Stomach (tissue), 4 donors: ENCODE measurements at regions not wholly inside any gene's neighbourhood (a gene's known extent, or its start where the extent isn't known, plus 50 kb on each side); places are given as distances from the start of the nearest gene placed in this dataset.

Experiments
- POLR2A ChIP-seq, 4 donors: fragments of 450-650 bp; IDR thresholded peaks; one replicate each; pipeline ENCODE4 v1.6.1; 2016; ENCODE audit warnings: antibody characterized with exemption in 4 of 4, control low read depth in 2 of 4, mild to moderate bottlenecking in 1 of 4, moderate library complexity in 1 of 4
- TF ChIP-seq, protein P1 (sequence below), 7 experiments: fragments of 450-650 bp in 4 of 7; fragments of 200-600 bp in 3 of 7; sonication (generic) in 3 of 7; IDR thresholded peaks; one replicate each; pipeline ENCODE4 v1.5.1; 2016 to 2019; ENCODE audit warnings: antibody characterized with exemption in 7 of 7, control low read depth in 2 of 7, mild to moderate bottlenecking in 1 of 7

GRCh38 chr11:98798333-98798732 is 222.4 kb upstream of the CNTN5 start:
- no peak for TF ChIP-seq POLR2A (IDR thresholded peaks at IDR 0.05)
- TF ChIP-seq, protein P1, sequence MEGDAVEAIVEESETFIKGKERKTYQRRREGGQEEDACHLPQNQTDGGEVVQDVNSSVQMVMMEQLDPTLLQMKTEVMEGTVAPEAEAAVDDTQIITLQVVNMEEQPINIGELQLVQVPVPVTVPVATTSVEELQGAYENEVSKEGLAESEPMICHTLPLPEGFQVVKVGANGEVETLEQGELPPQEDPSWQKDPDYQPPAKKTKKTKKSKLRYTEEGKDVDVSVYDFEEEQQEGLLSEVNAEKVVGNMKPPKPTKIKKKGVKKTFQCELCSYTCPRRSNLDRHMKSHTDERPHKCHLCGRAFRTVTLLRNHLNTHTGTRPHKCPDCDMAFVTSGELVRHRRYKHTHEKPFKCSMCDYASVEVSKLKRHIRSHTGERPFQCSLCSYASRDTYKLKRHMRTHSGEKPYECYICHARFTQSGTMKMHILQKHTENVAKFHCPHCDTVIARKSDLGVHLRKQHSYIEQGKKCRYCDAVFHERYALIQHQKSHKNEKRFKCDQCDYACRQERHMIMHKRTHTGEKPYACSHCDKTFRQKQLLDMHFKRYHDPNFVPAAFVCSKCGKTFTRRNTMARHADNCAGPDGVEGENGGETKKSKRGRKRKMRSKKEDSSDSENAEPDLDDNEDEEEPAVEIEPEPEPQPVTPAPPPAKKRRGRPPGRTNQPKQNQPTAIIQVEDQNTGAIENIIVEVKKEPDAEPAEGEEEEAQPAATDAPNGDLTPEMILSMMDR (IDR thresholded peaks at IDR 0.05) = no peak
